SK-N-SH treated with all-trans-retinoic acid at 6 μM for 48 hours (cell line): ENCODE measurements at regions not wholly inside any gene's neighbourhood (a gene's known extent, or its start where the extent isn't known, plus 50 kb on each side); places are given as distances from the start of the nearest gene placed in this dataset.

Experiments used
- PATZ1 ChIP-seq: fragments of 250-450 bp; sonication (Bioruptor Pico); IDR thresholded peaks from 2 replicates; pipeline ENCODE4 v1.8.0; 2020; ENCODE audit warnings: mild to moderate bottlenecking, moderate library complexity, borderline replicate concordance
- POU6F1 ChIP-seq: fragments of 250-450 bp; sonication (Bioruptor Pico); IDR thresholded peaks from 2 replicates; pipeline ENCODE4 v1.8.0; 2021; ENCODE audit warnings: low read depth, mild to moderate bottlenecking, moderate library complexity, borderline replicate concordance

GRCh38 chr7:136348142-136348541 is 371.0 kb upstream of the MTPN start:
- TF ChIP-seq PATZ1 (CRISPR knock-in tag) (no peak), POU6F1 (no peak)
